Activated gamma-delta T cell treated with anti-CD3 and anti-CD28 coated beads, Interleukin-2, amount 50 U/mL, for 16 hours (primary cell): ENCODE measurements at regions not wholly inside any gene's neighbourhood (a gene's known extent, or its start where the extent isn't known, plus 50 kb on each side); places are given as distances from the start of the nearest gene placed in this dataset.
"Not testable (repeated sequence)": the region's sequence is repeated elsewhere in the genome, so short reads cannot be mapped to it uniquely, and the experiment has no call there.

Experiments used
- DNase-seq: peaks from one replicate; pipeline ENCODE4 v3.0.0-alpha.2; 2020; ENCODE audit warnings: low read depth

- no peak for DNase-seq
Observed at GRCh38 chr20:16864069-16864468, 115.9 kb downstream of the OTOR start.

GRCh38 chr20:16864963-16865362 lies 116.8 kb downstream of the OTOR start:
- DNase-seq = no peak

GRCh38 chr20:16865406-16865805 lies 117.2 kb downstream of the OTOR start:
- DNase-seq = no peak

GRCh38 chr20:16873124-16873523 lies 125.0 kb downstream of the OTOR start:
- DNase-seq = not testable (repeated sequence)

- DNase-seq = no peak
Observed at GRCh38 chr20:16877053-16877554, 128.9 kb downstream of the OTOR start.

- DNase-seq = no peak
Observed at GRCh38 chr20:16885746-16886145, 137.6 kb downstream of the OTOR start.

- no peak for DNase-seq
Observed at GRCh38 chr20:16898433-16898832, 150.3 kb downstream of the OTOR start.

GRCh38 chr20:16902662-16903061 lies 154.5 kb downstream of the OTOR start:
- no peak for DNase-seq

- no peak for DNase-seq
Observed at GRCh38 chr20:16904751-16905150, 156.6 kb downstream of the OTOR start.

- no peak for DNase-seq
Observed at GRCh38 chr20:16914277-16914676, 166.1 kb downstream of the OTOR start.

- DNase-seq = no peak
Observed at GRCh38 chr20:16916165-16916564, 168.0 kb downstream of the OTOR start.

- DNase-seq = no peak
Observed at GRCh38 chr20:16917636-16918035, 169.5 kb downstream of the OTOR start.

- no peak for DNase-seq
Observed at GRCh38 chr20:16918366-16918765, 170.2 kb downstream of the OTOR start.

- DNase-seq = no peak
Observed at GRCh38 chr20:16919841-16920240, 171.7 kb downstream of the OTOR start.

- DNase-seq = no peak
Observed at GRCh38 chr20:16922834-16923233, 174.7 kb downstream of the OTOR start.

GRCh38 chr20:16926626-16927430 lies 178.7 kb downstream of the OTOR start:
- no peak for DNase-seq

GRCh38 chr20:16929756-16930155 lies 181.6 kb downstream of the OTOR start:
- DNase-seq = no peak

GRCh38 chr20:16930656-16931055 lies 182.5 kb downstream of the OTOR start:
- no peak for DNase-seq

- no peak for DNase-seq
Observed at GRCh38 chr20:16939051-16939450, 190.9 kb downstream of the OTOR start.

- DNase-seq = no peak
Observed at GRCh38 chr20:16940701-16941100, 192.5 kb downstream of the OTOR start.

GRCh38 chr20:16942051-16942450 lies 193.9 kb downstream of the OTOR start:
- no peak for DNase-seq

GRCh38 chr20:16942756-16943155 lies 194.6 kb downstream of the OTOR start:
- DNase-seq = no peak

GRCh38 chr20:16944745-16945144 lies 196.6 kb downstream of the OTOR start:
- DNase-seq = no peak

- no peak for DNase-seq
Observed at GRCh38 chr20:16945619-16946018, 197.5 kb downstream of the OTOR start.
